ENCODE measurements at regions not wholly inside any gene's neighbourhood (a gene's known extent, or its start where the extent isn't known, plus 50 kb on each side); places are given as distances from the start of the nearest gene placed in this dataset.

DNA sequence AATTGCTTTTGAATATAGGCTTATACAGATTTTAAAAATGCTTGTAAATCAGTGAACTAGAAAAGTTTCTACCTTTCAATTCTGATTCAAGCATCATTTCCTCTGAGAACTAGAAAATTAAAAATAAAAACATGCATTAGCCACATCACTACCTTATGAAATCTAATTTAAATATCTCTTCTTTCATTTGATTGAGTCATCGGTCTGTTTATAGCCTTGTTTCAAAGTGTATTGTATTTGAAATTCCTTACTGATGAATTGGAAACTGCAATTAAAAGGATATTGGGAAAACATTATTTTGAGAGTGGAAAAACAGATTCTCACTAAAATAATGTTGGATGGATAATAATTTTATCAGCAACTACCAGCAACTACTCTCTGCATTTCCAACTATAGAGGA lies 717.7 kb upstream of the FAM98A start:
- TF ChIP-seq, protein P1, sequence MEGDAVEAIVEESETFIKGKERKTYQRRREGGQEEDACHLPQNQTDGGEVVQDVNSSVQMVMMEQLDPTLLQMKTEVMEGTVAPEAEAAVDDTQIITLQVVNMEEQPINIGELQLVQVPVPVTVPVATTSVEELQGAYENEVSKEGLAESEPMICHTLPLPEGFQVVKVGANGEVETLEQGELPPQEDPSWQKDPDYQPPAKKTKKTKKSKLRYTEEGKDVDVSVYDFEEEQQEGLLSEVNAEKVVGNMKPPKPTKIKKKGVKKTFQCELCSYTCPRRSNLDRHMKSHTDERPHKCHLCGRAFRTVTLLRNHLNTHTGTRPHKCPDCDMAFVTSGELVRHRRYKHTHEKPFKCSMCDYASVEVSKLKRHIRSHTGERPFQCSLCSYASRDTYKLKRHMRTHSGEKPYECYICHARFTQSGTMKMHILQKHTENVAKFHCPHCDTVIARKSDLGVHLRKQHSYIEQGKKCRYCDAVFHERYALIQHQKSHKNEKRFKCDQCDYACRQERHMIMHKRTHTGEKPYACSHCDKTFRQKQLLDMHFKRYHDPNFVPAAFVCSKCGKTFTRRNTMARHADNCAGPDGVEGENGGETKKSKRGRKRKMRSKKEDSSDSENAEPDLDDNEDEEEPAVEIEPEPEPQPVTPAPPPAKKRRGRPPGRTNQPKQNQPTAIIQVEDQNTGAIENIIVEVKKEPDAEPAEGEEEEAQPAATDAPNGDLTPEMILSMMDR (conservative IDR thresholded peaks at IDR 0.05; ENCODE audit: low read depth, low read length): no peak
- TF ChIP-seq EZH2 (IDR thresholded peaks at IDR 0.05; ENCODE audit: borderline replicate concordance, low read depth, low read length, poor library complexity, severe bottlenecking): no peak
